ENCODE measurements at regions not wholly inside any gene's neighbourhood (a gene's known extent, or its start where the extent isn't known, plus 50 kb on each side); places are given as distances from the start of the nearest gene placed in this dataset.

GRCh38 chr20:50374541-50375078 lies 135.6 kb upstream of the PTPN1 start:
- no peak for DNase-seq (ENCODE audit: low read depth, low spot score)

DNA sequence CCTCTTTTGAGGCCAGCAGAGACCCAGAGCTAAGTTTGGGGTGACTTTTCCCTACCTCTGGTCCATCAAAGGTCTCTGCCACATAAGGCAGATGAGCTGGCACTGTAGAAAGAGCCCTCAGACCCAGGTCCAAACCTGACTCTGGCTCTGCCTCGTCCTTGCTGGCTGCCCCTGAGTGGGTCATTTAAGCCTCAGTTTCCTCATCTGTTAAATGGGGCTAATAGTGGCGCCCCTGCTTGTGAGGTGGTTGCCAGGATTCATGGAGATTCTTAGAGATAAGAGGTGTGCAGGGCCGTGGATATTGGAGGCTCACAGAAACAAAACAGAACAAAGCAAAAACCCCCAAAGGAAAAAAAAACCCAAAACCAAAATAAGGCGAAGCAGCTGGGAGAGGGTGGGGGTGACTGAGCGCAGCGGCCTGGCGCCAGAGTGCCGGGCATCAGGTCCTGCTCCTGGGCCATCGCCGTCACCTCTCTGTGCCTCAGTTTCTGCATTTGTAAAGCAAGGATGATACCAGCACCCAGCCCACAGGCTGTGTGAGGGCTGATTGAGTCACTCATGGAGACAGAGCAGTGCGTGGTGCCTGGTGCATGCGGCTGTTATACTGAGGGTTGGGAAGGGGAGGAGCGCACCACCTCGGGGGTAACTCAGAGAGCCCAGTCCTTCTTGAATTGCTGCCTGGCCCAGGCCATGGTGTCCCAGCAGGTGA lies 133.8 kb upstream of the PTPN1 start:
- no peak for DNase-seq (ENCODE audit: low read depth, low spot score)

- no peak for DNase-seq (ENCODE audit: low read depth, low spot score)
These were observed 133.2 kb upstream of the PTPN1 start for GRCh38 chr20:50376888-50377459.

GRCh38 chr20:50378170-50379000 lies 131.8 kb upstream of the PTPN1 start:
- DNase-seq (ENCODE audit: low read depth, low spot score) = no peak

- no peak for DNase-seq (ENCODE audit: low read depth, low spot score)
These were observed 130.9 kb upstream of the PTPN1 start for GRCh38 chr20:50379049-50379990.

GRCh38 chr20:50379991-50380696 lies 130.0 kb upstream of the PTPN1 start:
- DNase-seq (ENCODE audit: low read depth, low spot score) = no peak

DNA sequence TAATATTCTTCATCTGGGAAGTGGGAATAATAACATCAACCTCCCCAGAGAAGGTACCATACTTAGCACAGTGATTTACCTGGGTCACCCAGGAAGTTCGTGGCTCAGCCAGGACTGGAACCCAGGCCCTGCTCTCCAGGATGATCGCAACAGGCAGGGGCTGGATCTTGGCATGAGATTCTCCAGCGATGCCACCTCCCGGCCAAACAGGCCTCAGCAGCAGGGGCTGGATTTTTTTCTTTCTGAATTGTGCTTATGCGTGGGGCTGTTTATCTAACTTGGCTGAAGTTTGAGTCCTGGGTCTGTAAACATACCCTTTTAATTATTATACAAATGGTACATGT lies 129.5 kb upstream of the PTPN1 start:
- DNase-seq (ENCODE audit: low read depth, low spot score) = no peak

GRCh38 chr20:50381075-50381732 lies 129.0 kb upstream of the PTPN1 start:
- no peak for DNase-seq (ENCODE audit: low read depth, low spot score)

- no peak for DNase-seq (ENCODE audit: low read depth, low spot score)
These were observed 128.2 kb upstream of the PTPN1 start for GRCh38 chr20:50381771-50382593.

- no peak for DNase-seq (ENCODE audit: low read depth, low spot score)
These were observed 124.2 kb upstream of the PTPN1 start for GRCh38 chr20:50385733-50386640.

DNA sequence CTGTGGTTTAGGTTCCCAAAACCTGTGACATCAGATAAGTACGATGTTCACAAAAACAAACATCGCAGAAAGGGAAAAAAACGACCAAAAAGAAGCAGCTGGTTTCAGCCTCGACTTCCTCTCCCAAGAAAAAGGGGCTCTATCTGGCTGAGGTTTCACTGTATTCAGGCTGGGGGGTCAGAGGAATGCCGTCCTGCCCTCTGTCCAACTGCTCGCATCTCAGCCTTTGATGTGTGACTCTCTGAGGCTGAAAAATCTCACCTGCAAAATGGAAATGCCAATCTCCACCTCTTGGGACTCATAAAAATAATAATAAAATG lies 123.6 kb upstream of the PTPN1 start:
- DNase-seq (ENCODE audit: low read depth, low spot score) = no peak

DNA sequence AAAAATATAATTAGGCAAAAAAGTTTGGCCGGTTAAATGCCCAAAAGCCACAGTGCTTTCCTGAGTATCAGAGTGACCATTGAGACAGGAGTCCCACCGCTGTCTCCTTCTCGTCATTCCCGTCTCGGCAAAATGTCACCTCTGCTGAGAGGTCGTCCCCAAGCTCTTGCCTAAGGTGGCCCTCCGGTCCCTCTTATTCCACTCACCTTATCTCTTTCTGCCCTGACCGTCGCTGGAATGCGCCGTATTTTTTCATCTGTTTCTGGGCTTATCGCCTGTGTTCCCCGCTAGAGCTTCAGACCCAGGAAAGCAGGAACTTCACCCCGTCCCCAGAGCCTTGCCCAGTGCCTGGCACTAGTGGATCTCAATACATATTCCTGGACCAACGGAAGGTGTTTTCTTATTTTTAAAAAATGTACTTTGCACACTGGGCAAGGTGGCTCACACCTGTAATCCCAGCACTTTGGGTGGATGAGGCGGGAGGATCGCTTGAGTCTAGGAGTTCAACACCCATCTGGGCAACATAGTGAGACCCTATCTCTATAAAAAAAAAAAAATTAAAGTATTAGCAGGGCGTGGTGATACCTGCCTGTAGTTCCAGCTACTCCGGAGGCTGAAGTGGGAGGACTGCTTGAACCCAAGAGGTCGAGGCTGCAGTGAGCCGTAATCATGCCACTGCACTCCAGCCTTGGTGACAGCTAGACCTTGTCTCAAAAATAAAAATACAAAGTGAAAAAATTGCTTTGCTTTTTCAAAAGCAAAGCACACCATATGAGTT lies 122.8 kb upstream of the PTPN1 start:
- DNase-seq (ENCODE audit: low read depth, low spot score) = no peak

GRCh38 chr20:50387996-50388332 lies 122.2 kb upstream of the PTPN1 start:
- DNase-seq (ENCODE audit: low read depth, low spot score) = no peak

DNA sequence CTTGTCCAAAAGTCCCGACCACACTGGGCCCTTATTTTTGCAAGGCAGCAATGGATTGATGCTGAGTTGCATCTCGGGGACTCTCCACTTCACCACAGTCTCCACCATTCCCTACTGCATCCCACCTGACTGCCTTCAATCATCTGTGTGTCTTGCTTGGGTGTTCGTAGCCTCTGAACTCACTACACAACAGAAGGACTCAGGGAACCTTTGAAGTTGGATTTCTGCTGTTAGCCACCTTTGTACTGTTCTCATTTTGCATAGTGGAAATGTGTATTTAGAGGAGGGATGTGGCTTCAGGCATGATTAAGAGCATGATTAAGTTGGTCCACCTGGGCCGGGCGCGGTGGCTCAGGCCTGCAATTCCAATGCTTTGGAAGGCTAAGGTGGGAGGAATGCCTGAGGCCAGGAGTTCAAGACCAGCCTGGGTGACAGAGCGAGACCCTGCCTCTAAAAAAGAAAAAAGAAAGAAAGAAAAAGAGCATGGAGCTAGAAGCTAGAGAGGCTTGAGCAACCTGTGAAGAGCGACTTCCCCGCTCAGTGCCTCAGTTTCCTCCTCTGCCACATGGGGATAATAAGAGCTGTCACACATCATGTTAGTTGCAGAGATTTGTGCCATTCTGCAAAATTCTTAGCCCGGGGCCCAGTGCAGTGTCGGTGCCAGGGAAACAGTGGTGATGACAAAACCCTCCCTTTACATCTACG lies 121.3 kb upstream of the PTPN1 start:
- DNase-seq (ENCODE audit: low read depth, low spot score) = no peak

DNA sequence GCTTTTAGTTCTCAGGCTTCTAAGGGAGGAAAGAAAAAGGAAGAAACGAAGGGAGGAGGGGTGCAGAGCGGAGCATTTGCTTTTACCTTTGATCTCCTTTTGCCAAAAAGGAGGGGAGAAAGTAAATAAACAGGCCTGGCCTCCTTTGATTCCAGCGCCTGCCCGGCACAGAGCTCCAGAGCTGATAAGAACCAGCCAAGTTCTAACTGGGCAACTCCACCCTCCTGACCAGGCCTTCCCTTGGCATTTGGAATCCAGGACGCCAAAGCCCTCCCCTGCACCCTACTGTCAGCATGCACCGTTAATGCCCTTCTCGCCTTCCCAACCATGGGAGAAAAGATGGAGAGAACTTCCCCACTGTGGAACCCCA lies 120.8 kb upstream of the PTPN1 start:
- no peak for DNase-seq (ENCODE audit: low read depth, low spot score)

DNA sequence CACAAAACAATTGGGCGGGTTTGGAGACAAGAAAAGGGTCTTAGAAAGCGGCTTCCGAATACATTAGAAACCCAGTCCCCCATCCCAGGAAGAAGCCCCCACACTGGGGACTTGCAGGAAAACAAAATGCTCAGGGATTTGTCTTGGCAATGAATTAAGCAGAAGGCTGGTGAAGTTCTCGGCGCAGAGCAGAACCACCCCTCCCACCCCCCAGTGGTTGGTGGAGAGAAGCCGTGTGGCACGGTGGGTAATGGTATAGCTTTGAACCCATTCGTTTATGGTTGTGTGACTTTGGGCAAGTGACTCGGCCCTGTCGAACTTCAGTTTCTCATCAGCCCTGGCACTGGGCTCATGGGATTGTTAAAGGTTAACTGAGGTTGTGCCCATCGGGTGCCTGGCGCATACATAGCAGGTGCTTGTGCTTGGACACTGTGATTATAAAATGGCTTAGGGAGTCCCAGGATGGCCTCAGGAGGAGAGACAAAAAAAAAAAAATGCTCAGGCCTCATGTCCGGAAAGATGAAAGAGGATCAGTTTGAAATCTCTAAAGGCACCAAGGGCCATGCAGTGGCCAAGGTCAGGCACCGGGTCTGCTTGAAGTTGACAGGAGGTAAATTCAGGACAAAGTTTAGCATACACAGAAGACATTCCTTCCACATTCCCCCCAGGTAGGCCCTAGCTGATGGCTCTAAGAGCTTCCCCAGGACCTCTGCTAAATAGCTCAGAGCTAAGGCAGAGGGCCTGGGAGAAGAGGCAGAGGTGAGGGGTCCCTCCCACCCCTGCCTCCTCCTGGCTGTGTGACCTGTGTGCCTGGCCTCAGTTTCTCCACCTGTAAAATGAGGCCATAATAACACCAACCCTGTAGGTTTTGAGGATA lies 120.1 kb upstream of the PTPN1 start:
- DNase-seq (ENCODE audit: low read depth, low spot score) = no peak
